MM.1S (cell line): ENCODE measurements at regions not wholly inside any gene's neighbourhood (a gene's known extent, or its start where the extent isn't known, plus 50 kb on each side); places are given as distances from the start of the nearest gene placed in this dataset.
"Not testable (repeated sequence)": the region's sequence is repeated elsewhere in the genome, so short reads cannot be mapped to it uniquely, and the experiment has no call there.

Experiments
- DNase-seq: peaks from one replicate; pipeline ENCODE4 v3.0.0-alpha.2; 2015
- H2AFZ ChIP-seq: fragments of 300-600 bp; sonication (generic); 2 replicates; pipeline ENCODE4 v1.6.0; 2016; ENCODE audit warnings: antibody characterized with exemption, low read length
- H3F3A ChIP-seq: fragments of 300-600 bp; sonication (generic); 2 replicates; pipeline ENCODE4 v1.6.1; 2016; ENCODE audit warnings: mild to moderate bottlenecking, antibody characterized with exemption, low read length, moderate library complexity, mixed read lengths; ENCODE audit not compliant: insufficient read depth
- H3K27ac ChIP-seq: fragments of 300-600 bp; sonication (generic); 2 replicates; pipeline ENCODE4 v1.5.1; 2016; ENCODE audit warnings: mild to moderate bottlenecking, low read length
- H3K27me3 ChIP-seq: fragments of 300-600 bp; sonication (generic); replicated peaks from 2 replicates; pipeline ENCODE4 v1.6.0; 2016; ENCODE audit warnings: low read length; ENCODE audit not compliant: insufficient read depth
- H3K36me3 ChIP-seq: fragments of 300-600 bp; sonication (generic); replicated peaks from 2 replicates; pipeline ENCODE4 v1.6.1; 2016; ENCODE audit warnings: mild to moderate bottlenecking, low read length, mixed read lengths; ENCODE audit not compliant: insufficient read depth
- H3K4me1 ChIP-seq: fragments of 300-600 bp; sonication (generic); 2 replicates; pipeline ENCODE4 v1.6.1; 2016; ENCODE audit warnings: low read length, mixed read lengths
- H3K4me2 ChIP-seq: fragments of 300-600 bp; sonication (generic); 2 replicates; pipeline ENCODE4 v1.6.0; 2016; ENCODE audit warnings: low read depth, low read length
- H3K4me3 ChIP-seq: fragments of 300-600 bp; sonication (generic); 2 replicates; pipeline ENCODE4 v1.5.1; 2016; ENCODE audit warnings: low read length, mixed read lengths
- H3K79me2 ChIP-seq: fragments of 300-600 bp; sonication (generic); 2 replicates; pipeline ENCODE4 v1.6.1; 2016; ENCODE audit warnings: mixed run types, low read length, mixed read lengths
- H3K9ac ChIP-seq: fragments of 300-600 bp; sonication (generic); 2 replicates; pipeline ENCODE4 v1.6.1; 2016; ENCODE audit warnings: low read length, mixed read lengths
- H3K9me2 ChIP-seq: fragments of 300-600 bp; sonication (generic); replicated peaks from 2 replicates; pipeline ENCODE4 v1.6.1; 2016; ENCODE audit warnings: mild to moderate bottlenecking, low read length, mixed read lengths; ENCODE audit not compliant: insufficient read depth
- H3K9me3 ChIP-seq: fragments of 300-600 bp; sonication (generic); replicated peaks from 2 replicates; pipeline ENCODE4 v1.6.1; 2016; ENCODE audit warnings: mild to moderate bottlenecking, low read length, mixed read lengths; ENCODE audit not compliant: insufficient read depth
- H4K20me1 ChIP-seq: fragments of 300-600 bp; sonication (generic); 2 replicates; pipeline ENCODE4 v1.6.1; 2016; ENCODE audit warnings: mild to moderate bottlenecking, low read length, moderate library complexity, mixed read lengths; ENCODE audit not compliant: insufficient read depth

DNA sequence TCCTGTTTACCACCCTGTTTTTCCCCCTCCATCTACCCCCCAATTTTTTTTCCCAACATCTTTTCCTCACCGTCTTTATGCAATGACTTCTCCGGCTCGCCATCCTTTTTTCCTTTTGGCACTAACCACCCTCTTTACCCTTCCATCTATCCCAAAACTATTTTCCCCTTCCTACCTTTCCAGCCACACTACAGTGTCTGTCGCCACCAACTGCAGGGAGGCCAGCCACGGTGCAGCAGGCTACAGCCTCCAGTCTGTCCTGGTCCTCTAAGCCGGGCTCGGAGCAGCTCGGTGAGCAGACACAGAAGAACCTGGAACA, 108.5 kb upstream of the TPTE start:
- H3K9ac ChIP-seq, H3K4me3 ChIP-seq, H3K4me2 ChIP-seq, H3K4me1 ChIP-seq, H3F3A ChIP-seq, H3K36me3 ChIP-seq, H3K27me3 ChIP-seq, H3K9me3 ChIP-seq, H3K79me2 ChIP-seq, H3K27ac ChIP-seq, H4K20me1 ChIP-seq, DNase-seq, H2AFZ ChIP-seq, H3K9me2 ChIP-seq: not testable (repeated sequence)

DNA sequence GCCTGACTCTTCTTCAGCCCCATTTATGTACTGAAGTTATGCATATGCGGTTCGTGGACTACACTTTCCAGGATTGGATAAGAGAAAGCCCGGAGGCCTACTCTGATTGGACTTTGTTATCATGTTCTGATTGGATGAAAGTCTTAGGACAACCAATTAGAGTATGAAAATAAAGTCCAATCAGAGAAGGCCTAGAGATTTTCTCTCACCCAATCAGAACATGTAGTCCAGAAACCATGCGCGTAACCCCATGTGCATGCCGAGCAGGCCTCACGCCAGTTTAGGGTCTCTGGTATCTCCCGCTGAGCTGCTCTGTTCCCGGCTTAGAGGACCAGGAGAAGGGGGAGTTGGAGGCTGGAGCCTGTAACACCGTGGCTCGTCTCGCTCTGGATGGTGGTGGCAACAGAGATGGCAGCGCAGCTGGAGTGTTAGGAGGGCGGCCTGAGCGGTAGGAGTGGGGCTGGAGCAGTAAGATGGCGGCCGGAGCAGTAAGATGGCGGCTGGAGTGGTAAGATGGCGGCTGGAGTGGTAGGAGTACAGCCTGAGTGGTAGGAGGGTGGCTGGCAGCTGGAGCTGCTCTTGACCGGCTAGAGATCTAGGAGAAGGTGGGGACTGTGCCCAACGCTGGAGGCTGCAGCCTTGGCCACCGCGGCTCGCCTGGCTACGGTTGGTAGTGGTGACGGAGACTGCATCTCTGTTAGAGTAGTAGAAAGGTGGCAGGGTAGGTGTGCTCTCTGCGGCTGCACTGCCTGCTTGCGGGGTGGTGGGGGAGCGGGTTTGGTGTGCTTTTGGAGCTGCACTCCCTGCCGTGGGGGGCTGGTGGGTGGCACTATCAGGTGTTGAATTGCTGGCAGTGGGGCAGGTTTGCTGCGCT, 107.9 kb upstream of the TPTE start:
- not testable (repeated sequence) for DNase-seq, H3K27me3 ChIP-seq, H2AFZ ChIP-seq, H4K20me1 ChIP-seq, H3K9me3 ChIP-seq, H3K4me1 ChIP-seq, H3K79me2 ChIP-seq, H3K9me2 ChIP-seq, H3K4me3 ChIP-seq, H3K36me3 ChIP-seq, H3K9ac ChIP-seq, H3K27ac ChIP-seq, H3F3A ChIP-seq, H3K4me2 ChIP-seq

DNA sequence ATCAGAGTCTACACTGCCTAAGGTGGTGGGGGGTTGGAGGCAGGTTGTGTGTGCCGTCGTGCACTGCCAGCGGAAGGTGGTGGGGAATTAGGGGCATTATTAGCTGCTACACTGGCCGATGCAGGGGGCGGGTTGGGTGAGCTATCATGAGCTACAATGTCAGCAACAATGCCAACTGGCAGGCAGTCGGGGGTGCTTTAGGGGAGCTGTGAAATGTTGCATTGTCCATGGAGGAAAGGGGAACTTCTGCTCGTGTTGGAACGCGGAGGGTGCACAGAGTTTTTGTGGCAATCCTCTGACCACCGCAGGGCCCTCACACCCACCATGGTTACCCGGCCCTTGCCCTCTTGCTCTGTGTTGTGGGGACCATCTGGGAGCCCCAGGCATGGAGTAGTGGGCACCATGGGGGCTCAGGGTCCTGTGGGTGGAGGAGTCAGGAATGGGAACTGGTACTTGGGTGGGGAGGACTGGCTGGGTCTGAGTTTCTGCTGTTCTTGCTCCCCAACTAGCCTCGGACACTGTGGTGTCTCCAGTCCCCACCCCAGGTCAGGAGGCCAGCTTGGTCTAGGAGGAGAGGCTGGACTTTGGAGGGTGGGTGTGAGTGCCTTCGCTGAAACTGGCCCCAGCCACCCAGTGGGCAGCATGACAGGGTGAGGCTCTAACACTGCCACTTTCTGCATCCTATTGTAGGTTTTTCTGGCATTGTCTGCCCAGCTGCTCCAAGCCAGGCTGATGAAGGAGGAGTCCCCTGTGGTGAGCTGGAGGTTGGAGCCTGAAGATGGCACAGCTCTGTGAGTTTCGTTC, 107.1 kb upstream of the TPTE start:
- H2AFZ ChIP-seq, H3K36me3 ChIP-seq, H3K4me1 ChIP-seq, H3K4me3 ChIP-seq, H3K79me2 ChIP-seq, H3K9ac ChIP-seq, H4K20me1 ChIP-seq, H3K9me2 ChIP-seq, DNase-seq, H3K9me3 ChIP-seq, H3K27ac ChIP-seq, H3K4me2 ChIP-seq, H3F3A ChIP-seq, H3K27me3 ChIP-seq: not testable (repeated sequence)

DNA sequence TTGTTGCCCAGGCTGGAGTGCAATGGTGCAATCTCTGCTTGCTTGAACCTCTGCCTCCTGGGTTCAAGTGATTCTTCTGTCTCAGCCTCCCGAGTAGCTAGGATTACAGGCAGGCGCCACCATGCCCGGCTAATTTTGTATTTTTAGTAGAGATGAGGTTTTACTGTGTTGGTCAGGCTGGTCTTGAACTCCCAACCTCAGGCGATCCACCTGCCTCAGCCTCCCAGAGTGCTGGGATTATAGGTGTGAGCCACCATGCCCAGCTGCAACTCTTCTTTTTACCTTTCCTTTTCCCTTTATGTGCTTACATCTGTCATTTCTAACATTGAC, 106.5 kb upstream of the TPTE start:
- not testable (repeated sequence) for H3K36me3 ChIP-seq, H3K9me3 ChIP-seq, H3F3A ChIP-seq, H3K4me1 ChIP-seq, H3K4me2 ChIP-seq, H3K79me2 ChIP-seq, H3K4me3 ChIP-seq, H4K20me1 ChIP-seq, H3K27me3 ChIP-seq, H3K9me2 ChIP-seq, H2AFZ ChIP-seq, H3K9ac ChIP-seq, DNase-seq, H3K27ac ChIP-seq

DNA sequence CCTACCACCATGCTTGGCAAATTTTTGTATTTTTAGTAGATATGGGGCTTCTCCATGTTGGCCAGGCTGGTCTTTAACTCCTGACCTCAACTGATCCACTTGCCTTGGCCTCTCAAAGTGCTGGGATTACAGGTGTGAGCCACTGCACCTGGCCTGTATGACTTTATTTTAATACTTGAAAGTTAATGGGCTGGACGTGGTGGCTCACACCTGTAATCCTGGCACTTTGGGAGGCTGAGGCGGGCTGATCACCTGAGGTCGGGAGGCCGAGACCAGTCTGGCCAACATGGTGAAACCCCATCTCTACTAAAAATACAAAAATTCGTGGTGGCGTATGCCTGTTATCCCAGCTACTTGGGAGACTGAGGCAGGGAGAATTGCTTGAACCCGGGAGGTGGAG, 105.9 kb upstream of the TPTE start:
- H3K27me3 ChIP-seq, H3K9me2 ChIP-seq, DNase-seq, H4K20me1 ChIP-seq, H3K9me3 ChIP-seq, H3K79me2 ChIP-seq, H3K9ac ChIP-seq, H3K27ac ChIP-seq, H3F3A ChIP-seq, H2AFZ ChIP-seq, H3K4me3 ChIP-seq, H3K36me3 ChIP-seq, H3K4me2 ChIP-seq, H3K4me1 ChIP-seq: not testable (repeated sequence)

DNA sequence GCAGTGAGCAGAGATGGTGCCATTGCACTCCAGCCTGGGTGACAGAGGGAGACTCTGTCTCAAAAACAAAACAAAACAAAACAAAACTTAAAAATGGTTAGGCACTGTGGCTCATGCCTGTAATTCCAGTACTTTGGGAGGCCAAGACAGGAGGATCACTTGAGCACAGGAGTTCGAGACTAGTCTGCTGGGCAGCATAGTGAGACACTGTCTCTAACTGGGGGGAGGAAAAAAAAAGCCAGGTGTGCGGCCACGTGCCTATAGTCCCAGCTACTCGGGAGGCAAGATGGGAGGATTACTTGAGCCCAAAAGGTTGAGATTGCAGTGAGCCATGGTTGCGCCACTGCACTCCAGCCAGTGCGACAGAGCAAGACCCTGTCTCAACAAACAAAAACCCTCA, 105.5 kb upstream of the TPTE start:
- not testable (repeated sequence) for H4K20me1 ChIP-seq, H3K9me2 ChIP-seq, H3K4me1 ChIP-seq, H3K27ac ChIP-seq, H3K36me3 ChIP-seq, H3F3A ChIP-seq, H3K27me3 ChIP-seq, H3K9ac ChIP-seq, H2AFZ ChIP-seq, H3K79me2 ChIP-seq, H3K4me2 ChIP-seq, H3K9me3 ChIP-seq, DNase-seq, H3K4me3 ChIP-seq

DNA sequence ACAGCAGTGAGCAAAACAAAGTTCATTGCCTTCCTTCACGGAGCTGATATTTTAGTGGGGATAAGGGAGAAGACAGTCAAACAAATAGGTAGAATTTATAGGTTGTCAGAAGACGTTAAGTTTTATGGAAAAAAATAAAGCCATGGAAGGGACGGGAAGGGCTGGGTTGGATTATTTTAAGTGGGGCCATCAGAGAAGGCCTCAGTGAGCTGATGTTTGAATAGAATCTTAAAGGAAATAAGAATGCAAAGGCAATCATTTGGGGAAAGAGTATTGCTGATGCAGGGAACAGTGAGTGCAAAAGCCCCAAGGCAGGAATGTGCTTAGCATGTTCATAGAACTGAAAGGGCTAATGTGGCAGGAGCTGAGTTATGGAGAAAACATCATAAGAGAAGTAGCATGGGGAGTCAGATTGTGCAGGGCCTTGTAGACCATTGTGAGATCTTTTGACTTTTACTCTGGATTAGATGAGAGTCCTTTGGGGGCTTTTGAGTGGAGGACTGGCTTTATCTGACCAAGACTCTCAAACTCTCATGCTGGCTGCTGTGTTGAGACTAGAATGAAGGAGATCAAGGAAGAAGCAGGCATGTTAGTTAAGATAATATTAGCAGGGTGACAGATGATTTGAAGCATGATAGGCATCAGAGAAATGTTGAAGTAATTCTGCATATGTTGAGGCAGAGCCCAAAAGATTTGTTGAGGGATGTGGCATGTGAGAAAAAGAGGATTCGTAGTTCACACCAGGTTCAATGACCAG, 104.5 kb upstream of the TPTE start:
- not testable (repeated sequence) for H3K4me2 ChIP-seq, H3K9ac ChIP-seq, H3K9me2 ChIP-seq, H3K27me3 ChIP-seq, DNase-seq, H3F3A ChIP-seq, H3K9me3 ChIP-seq, H3K27ac ChIP-seq, H4K20me1 ChIP-seq, H3K36me3 ChIP-seq, H3K4me3 ChIP-seq, H3K79me2 ChIP-seq, H3K4me1 ChIP-seq, H2AFZ ChIP-seq
